Hepatocyte (in vitro differentiated cells): ENCODE measurements at regions not wholly inside any gene's neighbourhood (a gene's known extent, or its start where the extent isn't known, plus 50 kb on each side); places are given as distances from the start of the nearest gene placed in this dataset.

Experiments
- EZH2phosphoT487 ChIP-seq: fragments of 200-600 bp; sonication (generic); IDR thresholded peaks from one replicate; pipeline ENCODE4 v1.6.1; 2018; ENCODE audit warnings: antibody characterized with exemption, mild to moderate bottlenecking, low read depth, moderate library complexity; ENCODE audit not compliant: unreplicated experiment, severe bottlenecking
- TF ChIP-seq, protein P1 (sequence below): fragments of 200-600 bp; sonication (generic); IDR thresholded peaks from 2 replicates; pipeline ENCODE4 v1.5.1; 2016; ENCODE audit warnings: antibody characterized with exemption, mild to moderate bottlenecking; ENCODE audit not compliant: poor library complexity

GRCh38 chr10:78550090-78550489 lies 516.4 kb downstream of the RPS24 start:
- TF ChIP-seq, protein P1, sequence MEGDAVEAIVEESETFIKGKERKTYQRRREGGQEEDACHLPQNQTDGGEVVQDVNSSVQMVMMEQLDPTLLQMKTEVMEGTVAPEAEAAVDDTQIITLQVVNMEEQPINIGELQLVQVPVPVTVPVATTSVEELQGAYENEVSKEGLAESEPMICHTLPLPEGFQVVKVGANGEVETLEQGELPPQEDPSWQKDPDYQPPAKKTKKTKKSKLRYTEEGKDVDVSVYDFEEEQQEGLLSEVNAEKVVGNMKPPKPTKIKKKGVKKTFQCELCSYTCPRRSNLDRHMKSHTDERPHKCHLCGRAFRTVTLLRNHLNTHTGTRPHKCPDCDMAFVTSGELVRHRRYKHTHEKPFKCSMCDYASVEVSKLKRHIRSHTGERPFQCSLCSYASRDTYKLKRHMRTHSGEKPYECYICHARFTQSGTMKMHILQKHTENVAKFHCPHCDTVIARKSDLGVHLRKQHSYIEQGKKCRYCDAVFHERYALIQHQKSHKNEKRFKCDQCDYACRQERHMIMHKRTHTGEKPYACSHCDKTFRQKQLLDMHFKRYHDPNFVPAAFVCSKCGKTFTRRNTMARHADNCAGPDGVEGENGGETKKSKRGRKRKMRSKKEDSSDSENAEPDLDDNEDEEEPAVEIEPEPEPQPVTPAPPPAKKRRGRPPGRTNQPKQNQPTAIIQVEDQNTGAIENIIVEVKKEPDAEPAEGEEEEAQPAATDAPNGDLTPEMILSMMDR: no peak
- no peak for TF ChIP-seq EZH2phosphoT487
